ENCODE measurements at regions not wholly inside any gene's neighbourhood (a gene's known extent, or its start where the extent isn't known, plus 50 kb on each side); places are given as distances from the start of the nearest gene placed in this dataset.

- H3K4me1 ChIP-seq (ENCODE audit: control insufficient read depth, insufficient read depth, low read length), result no peaks in the 10 kb centered on the region
- H3K27me3 ChIP-seq (replicated peaks; ENCODE audit: control insufficient read depth, insufficient read depth, low read length), result no peaks in the 10 kb centered on the region
- H3K9me3 ChIP-seq (ENCODE audit: control insufficient read depth, low read length), result peaks cover 8% of the 10 kb centered on the region
- no peaks in the 10 kb centered on the region for H3K36me3 ChIP-seq (ENCODE audit: control insufficient read depth, insufficient read depth, low read length, severe bottlenecking)
- H3K4me3 ChIP-seq (ENCODE audit: low read length), result no peak overlapping the region
- DNase-seq (ENCODE audit: low read depth), result no peak
- H3K9ac ChIP-seq (ENCODE audit: low read length), result no peak overlapping the region
Measured at GRCh38 chr5:7995688-7996294, 126.8 kb downstream of the MTRR start.

DNA sequence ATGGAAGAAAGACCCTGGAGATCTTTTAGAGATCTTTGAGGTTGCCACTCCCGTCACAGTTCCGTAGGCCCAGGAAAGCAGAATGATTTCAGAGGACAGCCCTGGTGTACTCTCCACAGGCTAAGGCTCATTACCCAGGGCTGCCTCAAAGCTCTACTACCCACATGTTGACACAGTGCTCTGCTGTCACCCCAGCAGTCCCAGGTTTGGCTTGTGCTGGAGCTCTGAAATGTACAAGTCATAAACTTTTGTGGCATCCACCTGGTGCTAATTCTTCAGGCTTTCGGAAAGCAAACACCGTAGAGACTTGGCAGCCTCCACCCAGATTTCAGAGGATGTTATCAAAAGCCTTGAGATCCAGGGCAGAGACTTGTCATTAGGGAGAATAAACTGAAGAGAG, 136.5 kb downstream of the MTRR start:
- peaks cover 10% of the 10 kb centered on the region for H3K9me3 ChIP-seq (ENCODE audit: control insufficient read depth, low read length)
- no peaks in the 10 kb centered on the region for H3K27me3 ChIP-seq (replicated peaks; ENCODE audit: control insufficient read depth, insufficient read depth, low read length)
- H3K4me1 ChIP-seq (ENCODE audit: control insufficient read depth, insufficient read depth, low read length), result no peaks in the 10 kb centered on the region
- H3K9ac ChIP-seq (ENCODE audit: low read length), result no peak overlapping the region
- no peak for DNase-seq (ENCODE audit: low read depth)
- H3K4me3 ChIP-seq (ENCODE audit: low read length), result no peak overlapping the region
- H3K36me3 ChIP-seq (ENCODE audit: control insufficient read depth, insufficient read depth, low read length, severe bottlenecking), result no peaks in the 10 kb centered on the region

GRCh38 chr5:8012131-8012977, 143.4 kb downstream of the MTRR start:
- Histone ChIP-seq H3K4me1 (ENCODE audit: control insufficient read depth, insufficient read depth, low read length) (no peaks in the 10 kb centered on the region), H3K9me3 (ENCODE audit: control insufficient read depth, low read length) (no peaks in the 10 kb centered on the region), H3K9ac (ENCODE audit: low read length) (no peak overlapping the region), H3K36me3 (ENCODE audit: control insufficient read depth, insufficient read depth, low read length, severe bottlenecking) (no peaks in the 10 kb centered on the region), H3K27me3 (replicated peaks; ENCODE audit: control insufficient read depth, insufficient read depth, low read length) (no peaks in the 10 kb centered on the region), H3K4me3 (ENCODE audit: low read length) (no peak overlapping the region)
- DNase-seq (ENCODE audit: low read depth), result no peak

DNA sequence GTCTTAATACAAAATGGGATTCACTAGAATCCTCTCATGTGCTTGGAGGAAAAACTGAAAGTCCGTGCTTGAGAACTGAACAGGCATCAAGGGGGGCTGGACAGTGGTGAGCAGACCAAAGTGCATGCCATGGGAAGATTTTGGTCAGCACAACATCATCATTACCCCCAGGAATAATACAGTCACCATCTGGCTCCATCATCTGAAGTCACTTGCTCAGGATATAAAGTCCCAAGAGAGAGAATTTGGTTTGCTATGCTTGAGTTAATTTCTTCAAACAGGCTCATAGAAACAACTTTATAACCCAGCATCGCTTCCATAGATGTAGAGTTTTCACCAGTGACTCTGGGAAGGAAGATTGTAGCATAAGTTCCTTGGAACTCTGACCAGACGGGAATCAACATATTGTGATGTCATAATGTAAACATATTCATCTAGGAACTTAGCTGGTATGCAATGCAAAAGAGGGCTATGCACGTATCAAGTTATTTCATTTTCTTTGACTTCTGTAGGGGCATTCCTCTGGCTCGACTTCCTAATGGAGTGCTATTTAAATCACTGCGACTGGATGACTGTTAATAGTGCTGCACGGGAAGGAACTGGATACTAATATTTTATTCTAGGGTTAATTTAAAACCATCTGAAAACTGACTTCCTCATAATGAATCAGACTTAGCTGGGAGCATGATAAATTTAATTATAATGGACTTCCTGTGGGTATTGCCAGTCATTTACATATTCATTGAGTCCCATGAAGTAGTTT, 145.2 kb downstream of the MTRR start:
- peak; percentile 9 for DNase-seq (ENCODE audit: low read depth)
- no peaks in the 10 kb centered on the region for H3K4me1 ChIP-seq (ENCODE audit: control insufficient read depth, insufficient read depth, low read length)
- no peak overlapping the region for H3K4me3 ChIP-seq (ENCODE audit: low read length)
- no peaks in the 10 kb centered on the region for H3K36me3 ChIP-seq (ENCODE audit: control insufficient read depth, insufficient read depth, low read length, severe bottlenecking)
- H3K9me3 ChIP-seq (ENCODE audit: control insufficient read depth, low read length), result peaks cover 4% of the 10 kb centered on the region
- H3K27me3 ChIP-seq (replicated peaks; ENCODE audit: control insufficient read depth, insufficient read depth, low read length), result no peaks in the 10 kb centered on the region
- no peak overlapping the region for H3K9ac ChIP-seq (ENCODE audit: low read length)

GRCh38 chr5:8019719-8020218, 150.8 kb downstream of the MTRR start:
- no peaks in the 10 kb centered on the region for H3K36me3 ChIP-seq (ENCODE audit: control insufficient read depth, insufficient read depth, low read length, severe bottlenecking)
- no peak for DNase-seq (ENCODE audit: low read depth)

DNA sequence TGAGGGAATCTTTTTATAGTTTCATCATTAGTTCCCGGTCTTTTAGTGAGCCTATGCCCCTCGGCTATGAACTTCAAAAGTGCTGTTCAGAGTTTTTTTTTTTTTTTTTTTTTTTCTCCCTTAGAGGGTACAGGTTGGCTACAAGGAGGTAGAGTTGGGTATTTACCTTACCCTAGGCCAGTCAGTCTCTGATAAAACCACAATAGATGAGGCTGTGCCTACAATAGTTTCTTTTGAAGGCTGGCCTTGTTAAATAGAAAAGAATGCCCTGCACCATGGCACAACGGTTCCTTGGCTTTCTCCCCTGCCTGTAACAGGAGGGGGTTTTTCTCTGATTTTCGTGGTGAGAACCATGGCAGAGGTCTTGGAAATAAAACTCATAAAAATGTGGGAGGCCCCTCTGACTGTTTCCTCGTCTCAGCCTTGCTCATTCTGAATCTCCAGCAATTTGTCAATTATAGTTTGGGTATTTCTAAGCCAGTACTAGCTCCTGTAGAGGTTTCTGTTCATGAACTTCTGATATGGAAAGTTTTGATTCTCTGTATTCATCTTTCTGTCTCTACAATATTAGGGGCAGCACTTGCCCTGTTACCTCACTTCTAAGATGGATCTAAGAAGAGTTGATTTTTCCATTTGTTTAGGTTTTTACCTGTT, 152.0 kb downstream of the MTRR start:
- H3K4me1 ChIP-seq (ENCODE audit: control insufficient read depth, insufficient read depth, low read length), result no peaks in the 10 kb centered on the region
- peaks cover 5% of the 10 kb centered on the region for H3K9me3 ChIP-seq (ENCODE audit: control insufficient read depth, low read length)
- H3K4me3 ChIP-seq (ENCODE audit: low read length), result no peak overlapping the region
- DNase-seq (ENCODE audit: low read depth), result no peak
- H3K36me3 ChIP-seq (ENCODE audit: control insufficient read depth, insufficient read depth, low read length, severe bottlenecking), result no peaks in the 10 kb centered on the region
- no peaks in the 10 kb centered on the region for H3K27me3 ChIP-seq (replicated peaks; ENCODE audit: control insufficient read depth, insufficient read depth, low read length)
- H3K9ac ChIP-seq (ENCODE audit: low read length), result no peak overlapping the region

More at GRCh38 chr5:8019719-8020218, 150.8 kb downstream of the MTRR start:
- no peaks in the 10 kb centered on the region for H3K27me3 ChIP-seq (replicated peaks; ENCODE audit: control insufficient read depth, insufficient read depth, low read length)
- peaks cover 5% of the 10 kb centered on the region for H3K9me3 ChIP-seq (ENCODE audit: control insufficient read depth, low read length)
- no peak overlapping the region for H3K9ac ChIP-seq (ENCODE audit: low read length)
- no peak overlapping the region for H3K4me3 ChIP-seq (ENCODE audit: low read length)
- H3K4me1 ChIP-seq (ENCODE audit: control insufficient read depth, insufficient read depth, low read length), result no peaks in the 10 kb centered on the region

DNA sequence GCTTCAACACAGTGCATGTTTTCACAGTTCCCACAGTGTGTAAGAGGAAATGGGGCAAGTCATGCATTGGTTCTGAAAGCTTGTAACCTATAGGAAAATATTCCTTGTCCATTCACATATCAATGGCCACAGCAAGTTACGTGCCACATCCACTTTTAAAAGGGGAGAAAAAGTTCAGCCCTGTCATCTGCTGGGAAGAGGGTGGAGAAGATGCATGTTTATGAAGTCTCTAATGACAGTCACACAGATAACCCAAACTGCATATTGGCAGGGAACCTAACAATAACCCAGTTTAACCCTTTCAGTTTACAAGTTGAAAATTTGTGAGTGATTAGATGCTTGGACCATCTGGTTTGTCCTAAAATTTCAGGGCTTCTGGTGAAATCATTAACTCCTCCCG, 159.3 kb downstream of the MTRR start:
- Histone ChIP-seq H3K9ac (ENCODE audit: low read length) (no peak overlapping the region), H3K9me3 (ENCODE audit: control insufficient read depth, low read length) (no peaks in the 10 kb centered on the region)
- DNase-seq (ENCODE audit: low read depth), result no peak

DNA sequence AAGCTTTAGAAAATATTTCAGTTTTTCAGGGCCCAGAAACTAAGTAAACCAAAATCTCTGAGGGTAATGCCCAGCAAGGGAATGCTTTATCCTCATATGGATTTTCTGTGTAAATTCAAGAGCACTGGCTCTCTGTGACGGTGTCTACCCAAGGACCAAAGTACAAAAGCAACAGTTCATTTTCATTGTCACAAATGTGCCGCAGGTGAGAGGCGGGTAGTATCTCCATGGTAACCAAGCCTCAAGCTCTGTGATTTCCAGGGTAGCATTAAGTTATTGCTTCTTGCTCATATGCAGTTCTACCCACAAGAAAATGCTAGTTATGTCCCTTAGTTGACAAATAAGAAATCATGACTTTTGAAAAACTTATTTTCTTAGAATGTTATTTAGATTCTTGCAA, 164.3 kb downstream of the MTRR start:
- Histone ChIP-seq H3K4me3 (ENCODE audit: low read length) (no peak overlapping the region), H3K36me3 (ENCODE audit: control insufficient read depth, insufficient read depth, low read length, severe bottlenecking) (no peaks in the 10 kb centered on the region), H3K9me3 (ENCODE audit: control insufficient read depth, low read length) (no peaks in the 10 kb centered on the region), H3K9ac (ENCODE audit: low read length) (no peak overlapping the region), H3K27me3 (replicated peaks; ENCODE audit: control insufficient read depth, insufficient read depth, low read length) (no peaks in the 10 kb centered on the region), H3K4me1 (ENCODE audit: control insufficient read depth, insufficient read depth, low read length) (no peaks in the 10 kb centered on the region)
- DNase-seq (ENCODE audit: low read depth), result no peak

More for the DNA sequence above, 159.3 kb downstream of the MTRR start:
- Histone ChIP-seq H3K4me1 (ENCODE audit: control insufficient read depth, insufficient read depth, low read length) (no peaks in the 10 kb centered on the region), H3K27me3 (replicated peaks; ENCODE audit: control insufficient read depth, insufficient read depth, low read length) (no peaks in the 10 kb centered on the region), H3K4me3 (ENCODE audit: low read length) (no peak overlapping the region), H3K36me3 (ENCODE audit: control insufficient read depth, insufficient read depth, low read length, severe bottlenecking) (no peaks in the 10 kb centered on the region)

DNA sequence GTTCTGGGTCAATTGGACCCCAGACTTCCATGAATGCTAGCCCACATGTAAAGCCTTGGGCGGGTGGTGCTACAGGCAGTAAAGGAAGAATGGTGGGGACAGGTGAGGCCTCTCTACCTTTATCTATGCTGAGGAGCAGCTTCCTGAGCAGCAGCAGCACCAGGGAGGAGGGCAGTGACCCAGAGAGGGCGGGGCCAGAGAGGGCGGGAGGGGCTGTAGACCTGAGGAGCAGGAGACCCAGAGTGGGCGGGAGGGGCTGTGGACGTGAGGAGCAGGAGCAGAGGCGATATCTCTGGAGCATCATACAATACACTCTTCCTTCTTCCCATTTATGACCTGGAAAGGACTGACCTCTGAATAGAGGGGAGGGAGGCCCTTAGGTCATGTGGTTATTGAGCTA, 165.9 kb downstream of the MTRR start:
- no peaks in the 10 kb centered on the region for H3K27me3 ChIP-seq (replicated peaks; ENCODE audit: control insufficient read depth, insufficient read depth, low read length)
- no peak for DNase-seq (ENCODE audit: low read depth)
- no peaks in the 10 kb centered on the region for H3K4me1 ChIP-seq (ENCODE audit: control insufficient read depth, insufficient read depth, low read length)
- no peak overlapping the region for H3K4me3 ChIP-seq (ENCODE audit: low read length)
- H3K36me3 ChIP-seq (ENCODE audit: control insufficient read depth, insufficient read depth, low read length, severe bottlenecking), result no peaks in the 10 kb centered on the region
- H3K9me3 ChIP-seq (ENCODE audit: control insufficient read depth, low read length), result peaks cover 4% of the 10 kb centered on the region
- H3K9ac ChIP-seq (ENCODE audit: low read length), result no peak overlapping the region

DNA sequence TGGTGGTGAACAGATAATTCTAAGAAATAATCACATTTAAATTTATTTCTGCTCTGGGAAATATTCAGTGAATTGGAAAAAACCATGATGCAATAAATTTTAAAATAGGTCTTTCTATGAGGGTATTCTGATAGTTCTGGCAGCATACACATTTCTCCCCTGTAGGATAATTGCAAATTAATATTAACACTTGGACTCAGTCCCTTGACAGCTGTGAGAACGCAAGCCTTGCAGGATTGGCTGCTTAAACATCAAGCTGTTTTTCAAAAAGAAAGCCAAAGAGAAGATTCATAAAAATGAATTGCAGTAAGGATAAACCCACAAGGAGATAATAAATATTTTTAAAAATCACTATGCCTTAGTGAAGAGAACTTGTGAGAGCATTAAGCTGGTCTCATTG, 180.0 kb downstream of the MTRR start:
- no peaks in the 10 kb centered on the region for H3K4me1 ChIP-seq (ENCODE audit: control insufficient read depth, insufficient read depth, low read length)
- no peak overlapping the region for H3K9ac ChIP-seq (ENCODE audit: low read length)
- no peak overlapping the region for H3K4me3 ChIP-seq (ENCODE audit: low read length)
- H3K36me3 ChIP-seq (ENCODE audit: control insufficient read depth, insufficient read depth, low read length, severe bottlenecking), result no peaks in the 10 kb centered on the region
- DNase-seq (ENCODE audit: low read depth), result no peak
- no peaks in the 10 kb centered on the region for H3K27me3 ChIP-seq (replicated peaks; ENCODE audit: control insufficient read depth, insufficient read depth, low read length)
- H3K9me3 ChIP-seq (ENCODE audit: control insufficient read depth, low read length), result no peaks in the 10 kb centered on the region
